Fibroblast of lung (primary cell): ENCODE measurements at regions not wholly inside any gene's neighbourhood (a gene's known extent, or its start where the extent isn't known, plus 50 kb on each side); places are given as distances from the start of the nearest gene placed in this dataset.

ENCODE experiments used
- DNase-seq, 2 donors: peaks; one replicate each; pipeline versions ENCODE4 v3.0.0 to v3.0.0-alpha.2; 2010; ENCODE audit warnings: low read depth in 2 of 2
- H2AFZ ChIP-seq: 2 replicates; pipeline ENCODE4 v1.5.1; 2012; ENCODE audit warnings: low read length, control low read depth, inconsistent platforms
- H3K27ac ChIP-seq: 2 replicates; pipeline ENCODE4 v1.5.1; 2011; ENCODE audit warnings: low read length, control low read depth; ENCODE audit not compliant: insufficient read depth
- H3K27me3 ChIP-seq: 2 replicates; pipeline ENCODE4 v1.5.1; 2011; ENCODE audit warnings: mild to moderate bottlenecking, low read length; ENCODE audit not compliant: control insufficient read depth, insufficient read depth
- H3K36me3 ChIP-seq: 2 replicates; pipeline ENCODE4 v1.5.1; 2011; ENCODE audit warnings: low read length; ENCODE audit not compliant: control insufficient read depth, insufficient read depth
- H3K4me1 ChIP-seq: 2 replicates; pipeline ENCODE4 v1.5.1; 2011; ENCODE audit warnings: low read length; ENCODE audit not compliant: control insufficient read depth, insufficient read depth; ENCODE audit errors: extremely low read depth
- H3K4me2 ChIP-seq: 2 replicates; pipeline ENCODE4 v1.5.1; 2011; ENCODE audit warnings: low read length, control low read depth; ENCODE audit not compliant: insufficient read depth; ENCODE audit errors: extremely low read depth
- H3K4me3 ChIP-seq, 4 experiments: fragments of 200-600 bp in 1 of 4; sonication (generic) in 1 of 4; replicated peaks in 1 of 4; 2 replicates each; pipeline ENCODE4 v1.5.1; 2011 to 2016; ENCODE audit warnings: low read length in 4 of 4, low read depth in 3 of 4, mild to moderate bottlenecking in 3 of 4, control low read depth in 2 of 4, inconsistent platforms in 1 of 4, mixed read lengths in 1 of 4; ENCODE audit not compliant: insufficient read depth in 1 of 4; ENCODE audit errors: control extremely low read depth in 1 of 4
- H3K79me2 ChIP-seq: 2 replicates; pipeline ENCODE4 v1.5.1; 2012; ENCODE audit warnings: mild to moderate bottlenecking, low read length, inconsistent platforms; ENCODE audit not compliant: control insufficient read depth, insufficient read depth
- H3K9ac ChIP-seq: 2 replicates; pipeline ENCODE4 v1.5.1; 2011; ENCODE audit warnings: mild to moderate bottlenecking, low read length, control low read depth; ENCODE audit not compliant: insufficient read depth
- H3K9me3 ChIP-seq: 2 replicates; pipeline ENCODE4 v1.5.1; 2012; ENCODE audit warnings: low read depth, low read length; ENCODE audit not compliant: control insufficient read depth, insufficient read depth
- H4K20me1 ChIP-seq: 2 replicates; pipeline ENCODE4 v1.5.1; 2011; ENCODE audit warnings: low read length; ENCODE audit not compliant: control insufficient read depth, insufficient read depth; ENCODE audit errors: extremely low read depth
- EZH2 ChIP-seq: IDR thresholded peaks from 2 replicates; pipeline ENCODE4 v1.5.1; 2012; ENCODE audit warnings: low read length, control low read depth, mild to moderate bottlenecking; ENCODE audit errors: missing control alignments
- TF ChIP-seq, protein P1 (sequence below), 2 donors: IDR thresholded peaks in 1 of 2; conservative IDR thresholded peaks in 1 of 2; 1 replicate in 1 of 2; 2 replicates in 1 of 2; pipeline ENCODE4 v1.5.1; 2011 to 2012; ENCODE audit warnings: low read length in 2 of 2, control low read depth in 1 of 2, inconsistent platforms in 1 of 2, low read depth in 1 of 2, mild to moderate bottlenecking in 1 of 2

DNA sequence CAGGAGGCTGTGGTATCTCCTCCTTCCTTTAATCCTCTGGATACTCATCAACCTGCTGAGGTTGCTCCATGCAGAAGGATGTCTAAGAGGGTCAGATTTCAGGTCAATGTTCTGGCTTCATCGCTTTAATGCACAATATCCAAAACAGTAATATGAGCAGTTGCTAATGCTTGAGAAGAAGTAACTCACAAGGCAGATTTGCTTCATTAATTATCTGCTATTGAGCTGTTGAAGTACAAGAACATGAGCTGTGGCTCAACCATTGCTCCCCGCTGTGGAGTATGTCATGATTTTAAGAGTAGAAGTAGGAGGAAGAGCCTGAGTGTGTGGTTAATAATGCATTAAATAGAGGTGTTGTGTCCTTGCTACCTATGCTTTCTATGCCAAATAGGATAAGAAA, 1412.9 kb upstream of the ALCAM start:
- no peak for DNase-seq
- no peak overlapping the region for H3K4me3 ChIP-seq
- no peaks in the 10 kb centered on the region for H4K20me1 ChIP-seq
- no peak overlapping the region for H3K4me2 ChIP-seq
- no peaks in the 10 kb centered on the region for H3K9me3 ChIP-seq
- no peak overlapping the region for H2AFZ ChIP-seq
- H3K9ac ChIP-seq, result no peak overlapping the region
- TF ChIP-seq, protein P1, sequence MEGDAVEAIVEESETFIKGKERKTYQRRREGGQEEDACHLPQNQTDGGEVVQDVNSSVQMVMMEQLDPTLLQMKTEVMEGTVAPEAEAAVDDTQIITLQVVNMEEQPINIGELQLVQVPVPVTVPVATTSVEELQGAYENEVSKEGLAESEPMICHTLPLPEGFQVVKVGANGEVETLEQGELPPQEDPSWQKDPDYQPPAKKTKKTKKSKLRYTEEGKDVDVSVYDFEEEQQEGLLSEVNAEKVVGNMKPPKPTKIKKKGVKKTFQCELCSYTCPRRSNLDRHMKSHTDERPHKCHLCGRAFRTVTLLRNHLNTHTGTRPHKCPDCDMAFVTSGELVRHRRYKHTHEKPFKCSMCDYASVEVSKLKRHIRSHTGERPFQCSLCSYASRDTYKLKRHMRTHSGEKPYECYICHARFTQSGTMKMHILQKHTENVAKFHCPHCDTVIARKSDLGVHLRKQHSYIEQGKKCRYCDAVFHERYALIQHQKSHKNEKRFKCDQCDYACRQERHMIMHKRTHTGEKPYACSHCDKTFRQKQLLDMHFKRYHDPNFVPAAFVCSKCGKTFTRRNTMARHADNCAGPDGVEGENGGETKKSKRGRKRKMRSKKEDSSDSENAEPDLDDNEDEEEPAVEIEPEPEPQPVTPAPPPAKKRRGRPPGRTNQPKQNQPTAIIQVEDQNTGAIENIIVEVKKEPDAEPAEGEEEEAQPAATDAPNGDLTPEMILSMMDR (conservative IDR thresholded peaks at IDR 0.05 in 1 of 2, IDR thresholded peaks at IDR 0.05 in 1 of 2; ENCODE audit: low read depth in 1 of 2, low read length in 2 of 2), result no peak
- no peak for TF ChIP-seq EZH2
- H3K79me2 ChIP-seq, result no peaks in the 10 kb centered on the region
- no peak overlapping the region for H3K27ac ChIP-seq
- no peaks in the 10 kb centered on the region for H3K4me1 ChIP-seq
- no peaks in the 10 kb centered on the region for H3K27me3 ChIP-seq
- H3K36me3 ChIP-seq, result no peaks in the 10 kb centered on the region

DNA sequence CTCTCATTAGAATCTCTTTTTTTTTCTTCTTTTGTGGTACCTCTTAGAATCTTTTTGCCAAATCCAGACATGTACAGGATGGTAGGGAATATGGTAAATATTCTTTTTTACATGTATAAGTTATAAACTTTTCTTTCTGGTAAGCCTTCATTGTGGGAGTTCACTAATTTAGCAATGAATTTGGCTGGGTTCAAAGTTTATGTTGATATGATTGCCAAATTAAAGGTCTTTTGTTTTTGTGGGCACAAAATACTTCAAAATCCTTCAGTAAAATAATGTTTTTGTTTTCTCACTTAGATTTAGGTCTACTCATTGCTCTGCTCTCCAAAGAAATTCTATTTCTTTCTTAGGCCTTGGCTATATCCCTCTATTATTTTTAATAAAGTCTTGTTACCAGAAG, 1405.9 kb upstream of the ALCAM start:
- H3K9ac ChIP-seq, result no peak overlapping the region
- no peak for TF ChIP-seq EZH2
- TF ChIP-seq, protein P1 (conservative IDR thresholded peaks at IDR 0.05 in 1 of 2, IDR thresholded peaks at IDR 0.05 in 1 of 2; ENCODE audit: low read depth in 1 of 2, low read length in 2 of 2), result no peak
- H3K9me3 ChIP-seq, result no peaks in the 10 kb centered on the region
- no peak overlapping the region for H3K27ac ChIP-seq
- H4K20me1 ChIP-seq, result no peaks in the 10 kb centered on the region
- H3K4me1 ChIP-seq, result no peaks in the 10 kb centered on the region
- no peak overlapping the region for H3K4me2 ChIP-seq
- no peaks in the 10 kb centered on the region for H3K79me2 ChIP-seq
- H3K4me3 ChIP-seq, result no peak overlapping the region
- no peaks in the 10 kb centered on the region for H3K27me3 ChIP-seq
- no peaks in the 10 kb centered on the region for H3K36me3 ChIP-seq
- DNase-seq, result no peak
- no peak overlapping the region for H2AFZ ChIP-seq

DNA sequence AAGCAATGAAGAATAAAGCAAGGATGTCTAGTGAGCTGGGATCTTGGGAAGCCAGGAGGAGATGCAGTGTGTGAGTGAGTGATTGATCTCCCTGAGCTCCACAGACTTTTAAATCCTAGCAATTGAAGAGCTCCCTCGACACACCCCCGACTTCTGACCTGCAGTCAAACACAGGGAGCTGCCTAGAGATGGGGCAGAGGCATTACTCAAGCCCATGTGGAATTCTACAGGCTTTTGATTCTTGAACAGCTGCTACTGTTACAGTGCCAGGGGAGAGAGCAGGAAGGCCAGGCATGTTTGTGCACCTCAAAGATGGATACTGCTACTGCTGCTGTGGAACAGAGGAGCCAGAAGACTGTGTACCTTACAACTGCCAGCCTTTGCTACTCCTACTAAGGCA, 1403.1 kb upstream of the ALCAM start:
- H3K79me2 ChIP-seq, result no peaks in the 10 kb centered on the region
- no peak overlapping the region for H3K9ac ChIP-seq
- no peak overlapping the region for H3K4me3 ChIP-seq
- no peak overlapping the region for H3K4me2 ChIP-seq
- H3K27ac ChIP-seq, result no peak overlapping the region
- no peaks in the 10 kb centered on the region for H3K36me3 ChIP-seq
- TF ChIP-seq, protein P1 (conservative IDR thresholded peaks at IDR 0.05 in 1 of 2, IDR thresholded peaks at IDR 0.05 in 1 of 2; ENCODE audit: low read depth in 1 of 2, low read length in 2 of 2), result no peak
- TF ChIP-seq EZH2, result no peak
- H2AFZ ChIP-seq, result no peak overlapping the region
- H3K9me3 ChIP-seq, result no peaks in the 10 kb centered on the region
- H4K20me1 ChIP-seq, result no peaks in the 10 kb centered on the region
- DNase-seq, result no peak
- H3K27me3 ChIP-seq, result no peaks in the 10 kb centered on the region
- no peaks in the 10 kb centered on the region for H3K4me1 ChIP-seq
